ENCODE measurements at regions not wholly inside any gene's neighbourhood (a gene's known extent, or its start where the extent isn't known, plus 50 kb on each side); places are given as distances from the start of the nearest gene placed in this dataset.

- no peak for DNase-seq
Measured at GRCh38 chr7:109964780-109965179, 1126.1 kb upstream of the LRRN3 start.

- DNase-seq, result no peak
Measured at GRCh38 chr7:109967406-109967805, 1123.5 kb upstream of the LRRN3 start.

GRCh38 chr7:109983618-109984017 lies 1107.3 kb upstream of the LRRN3 start:
- DNase-seq, result no peak

- no peak for DNase-seq
Measured at GRCh38 chr7:109984729-109985128, 1106.2 kb upstream of the LRRN3 start.

- DNase-seq, result no peak
Measured at GRCh38 chr7:109986701-109987100, 1104.2 kb upstream of the LRRN3 start.

GRCh38 chr7:109996411-109996810 lies 1094.5 kb upstream of the LRRN3 start:
- DNase-seq, result no peak

DNA sequence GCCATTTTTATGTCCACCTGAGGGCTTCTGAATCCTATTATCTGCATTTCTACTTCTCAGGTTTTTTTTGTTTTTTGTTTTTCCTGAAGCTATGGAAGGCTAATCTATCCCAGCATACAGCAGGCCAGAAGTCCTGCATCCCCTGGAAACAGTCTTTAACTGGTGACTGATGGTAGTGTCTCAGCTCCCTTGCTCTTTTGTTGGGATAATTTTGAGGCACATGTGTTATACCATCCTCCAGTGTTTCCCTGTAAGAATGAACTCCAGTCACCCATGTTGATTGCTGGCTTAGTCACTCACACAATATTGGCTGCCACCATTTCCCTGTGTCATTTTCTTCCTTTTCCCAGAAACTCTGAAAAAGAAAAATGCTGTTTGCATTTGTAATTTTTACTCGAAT lies 1094.0 kb upstream of the LRRN3 start:
- no peak for DNase-seq

- no peak for DNase-seq
Measured at GRCh38 chr7:109997837-109998236, 1093.1 kb upstream of the LRRN3 start.

DNA sequence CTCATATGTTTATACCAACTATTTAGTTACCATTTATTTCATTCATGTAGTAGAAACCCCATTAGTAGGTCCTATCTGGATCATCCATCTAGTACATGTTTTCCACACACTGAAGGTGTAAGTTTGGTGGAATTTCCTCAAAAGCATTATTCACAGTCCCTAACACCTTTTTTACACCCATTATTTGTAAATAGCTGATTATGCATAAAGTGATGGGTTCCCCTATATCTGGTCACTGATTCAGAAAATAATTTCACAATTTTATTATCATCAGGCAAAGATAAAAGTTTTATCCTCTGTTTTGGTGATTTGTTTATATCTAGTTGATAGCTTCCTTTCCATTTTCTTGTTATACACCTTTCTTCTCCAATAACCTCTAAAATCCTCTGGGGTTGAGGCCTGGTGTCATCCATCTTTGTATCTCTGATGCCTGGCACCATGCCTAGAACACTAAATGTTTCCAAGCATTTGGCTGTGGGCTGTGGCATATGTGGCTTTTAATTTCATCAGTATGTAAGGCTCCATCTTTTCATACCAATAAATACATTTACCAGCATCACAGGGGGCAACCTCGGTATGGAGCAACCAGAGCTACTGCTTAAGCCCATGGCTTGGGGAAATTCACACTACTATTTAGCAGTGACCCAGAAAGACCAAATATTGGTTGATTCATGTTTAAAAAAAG lies 1089.5 kb upstream of the LRRN3 start:
- DNase-seq, result no peak

DNA sequence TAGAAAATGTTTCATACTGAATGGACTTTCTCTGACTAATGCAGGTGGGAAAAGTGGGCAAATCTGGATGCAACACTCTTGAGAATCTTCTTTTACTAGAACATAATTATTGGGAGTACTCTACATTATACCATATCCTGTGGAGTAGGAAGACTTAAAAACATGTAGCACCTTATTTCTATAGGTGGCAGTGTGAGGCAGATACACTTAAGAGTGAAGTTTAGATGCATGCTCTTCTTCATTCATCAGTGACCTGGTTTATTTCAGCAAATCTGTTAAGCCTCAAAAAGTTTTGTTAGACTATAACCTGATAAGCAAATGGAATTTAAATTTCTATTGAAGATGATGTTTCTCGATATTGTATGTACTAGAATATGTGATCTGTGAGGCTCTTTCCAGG lies 1087.1 kb upstream of the LRRN3 start:
- no peak for DNase-seq

- DNase-seq, result no peak
Measured at GRCh38 chr7:110007320-110008063, 1083.4 kb upstream of the LRRN3 start.

DNA sequence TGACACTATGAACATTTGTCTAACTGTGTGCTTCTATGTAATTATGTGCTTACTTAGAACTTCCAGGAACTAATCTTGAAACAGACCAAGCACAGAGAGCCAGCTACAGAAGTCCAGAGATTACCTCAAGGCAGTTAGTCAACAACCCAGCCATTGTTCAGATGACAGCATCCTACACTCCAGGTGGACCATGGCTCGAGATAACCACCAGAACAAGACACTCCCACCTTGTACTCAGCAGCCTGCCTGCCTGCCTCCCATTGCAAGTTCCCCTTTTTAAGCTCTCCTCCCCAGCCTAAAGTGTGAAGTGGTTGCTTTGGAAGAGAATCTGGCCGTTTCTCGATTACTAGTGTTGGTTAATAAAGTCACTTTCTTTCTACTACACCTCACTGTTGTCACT lies 1080.6 kb upstream of the LRRN3 start:
- no peak for DNase-seq

DNA sequence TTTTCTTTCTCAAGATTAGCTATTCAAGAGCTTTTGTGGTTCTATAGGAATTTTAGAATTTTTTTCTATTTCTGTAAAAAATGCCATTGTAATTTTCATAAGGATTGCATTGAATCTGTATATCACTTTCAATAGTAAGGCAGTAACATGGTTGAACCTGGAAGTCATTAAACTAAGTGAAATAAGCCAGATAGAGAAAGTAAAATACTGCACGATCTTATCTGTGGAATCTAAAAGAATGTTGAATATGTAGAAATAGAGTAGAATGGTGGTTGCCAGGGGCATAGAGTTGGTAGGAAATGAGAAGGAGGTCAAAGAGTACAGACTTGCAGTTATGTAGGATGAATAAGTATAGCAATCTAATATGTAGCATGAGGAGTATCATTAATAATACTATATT lies 1073.5 kb upstream of the LRRN3 start:
- no peak for DNase-seq

DNA sequence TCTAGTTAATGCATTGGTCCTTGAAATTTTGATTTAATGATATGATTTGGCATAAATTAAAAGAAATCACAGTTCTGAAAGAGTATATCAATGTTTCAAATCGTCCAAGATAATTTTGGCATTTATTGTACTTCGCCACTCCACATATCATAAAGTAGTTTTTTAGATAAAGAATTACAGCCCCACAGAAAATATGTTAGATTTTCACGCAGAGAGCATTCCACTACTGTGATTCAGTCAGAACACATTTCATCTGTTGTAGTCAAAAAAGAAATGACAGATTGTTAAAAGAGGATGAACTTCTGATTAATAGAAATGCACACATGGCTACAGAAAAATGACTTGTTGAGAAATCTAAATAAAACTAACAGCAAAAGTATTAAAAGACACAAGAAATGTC lies 1063.5 kb upstream of the LRRN3 start:
- DNase-seq, result no peak

GRCh38 chr7:110043519-110043918 lies 1047.4 kb upstream of the LRRN3 start:
- no peak for DNase-seq

DNA sequence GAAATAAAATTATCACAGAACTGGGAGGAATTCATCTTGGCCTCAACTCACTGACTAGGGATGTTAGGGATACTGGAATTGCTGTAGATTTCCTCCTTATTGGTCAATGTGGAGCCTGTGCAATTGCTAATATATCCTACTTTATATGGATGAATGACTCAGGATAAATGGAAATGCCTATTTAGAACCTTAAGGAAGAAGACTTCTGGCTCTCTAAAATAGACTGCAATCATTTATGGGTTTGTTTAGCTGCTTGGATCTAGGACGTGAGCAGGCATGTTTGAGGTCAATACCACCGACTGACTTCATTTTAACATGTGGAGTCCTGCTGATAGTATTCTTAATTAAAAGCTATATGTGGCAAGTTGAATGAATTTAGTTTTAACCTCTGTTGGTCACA lies 1040.1 kb upstream of the LRRN3 start:
- no peak for DNase-seq

DNA sequence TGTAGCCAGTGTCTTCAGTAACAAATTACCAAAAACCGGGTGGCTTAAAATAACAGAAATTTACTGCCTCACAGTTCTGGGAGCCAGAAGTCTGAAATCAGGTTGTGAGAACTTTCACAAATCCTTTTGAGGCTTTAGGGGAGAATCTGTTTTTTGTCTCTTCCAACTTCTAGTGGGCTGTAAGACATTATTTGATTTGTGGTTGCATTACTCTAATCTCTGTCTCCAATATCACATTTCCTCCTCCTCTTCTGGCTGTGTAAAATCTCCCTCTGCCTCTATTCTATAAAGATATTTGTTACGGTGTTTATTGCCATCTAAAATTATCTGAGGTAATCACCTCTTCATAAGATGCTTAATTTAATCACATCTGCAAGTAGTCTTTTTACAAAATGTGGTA lies 1039.6 kb upstream of the LRRN3 start:
- no peak for DNase-seq

- no peak for DNase-seq
Measured at GRCh38 chr7:110056331-110056730, 1034.6 kb upstream of the LRRN3 start.

DNA sequence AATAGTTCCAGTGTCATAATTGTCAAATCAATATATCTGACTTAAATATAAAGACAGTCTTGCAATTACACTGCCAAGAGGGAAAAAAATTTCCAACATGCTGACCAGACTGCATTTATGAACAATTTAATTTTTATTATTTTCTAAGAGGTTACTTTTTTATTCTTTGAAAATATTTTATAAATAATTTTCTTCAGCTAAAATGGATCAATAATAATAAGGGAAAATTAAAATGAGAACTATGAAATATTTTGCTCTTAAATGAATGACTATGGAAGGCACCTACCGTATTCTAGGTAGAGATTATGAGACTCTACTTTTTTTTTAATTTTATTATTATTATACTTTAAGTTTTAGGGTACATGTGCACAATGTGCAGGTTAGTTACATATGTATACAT lies 1032.5 kb upstream of the LRRN3 start:
- no peak for DNase-seq

DNA sequence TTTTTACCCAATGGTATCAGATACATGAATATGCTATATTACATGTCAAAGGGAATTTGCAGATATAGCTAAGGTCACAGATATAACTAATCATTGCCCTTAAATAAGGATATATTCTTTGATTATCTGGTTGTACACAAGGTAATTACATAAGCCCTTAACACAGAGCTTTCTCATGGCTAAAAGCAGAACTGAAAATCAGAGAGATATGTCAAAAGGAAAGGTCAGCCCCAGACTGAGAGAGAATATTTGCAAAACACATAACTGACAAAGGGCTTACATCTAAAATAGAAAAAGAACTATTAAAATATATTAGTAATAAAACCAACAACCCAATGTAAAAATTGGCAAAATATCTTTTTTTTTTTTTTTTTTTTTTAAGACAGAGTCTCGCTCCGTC lies 1029.5 kb upstream of the LRRN3 start:
- no peak for DNase-seq

DNA sequence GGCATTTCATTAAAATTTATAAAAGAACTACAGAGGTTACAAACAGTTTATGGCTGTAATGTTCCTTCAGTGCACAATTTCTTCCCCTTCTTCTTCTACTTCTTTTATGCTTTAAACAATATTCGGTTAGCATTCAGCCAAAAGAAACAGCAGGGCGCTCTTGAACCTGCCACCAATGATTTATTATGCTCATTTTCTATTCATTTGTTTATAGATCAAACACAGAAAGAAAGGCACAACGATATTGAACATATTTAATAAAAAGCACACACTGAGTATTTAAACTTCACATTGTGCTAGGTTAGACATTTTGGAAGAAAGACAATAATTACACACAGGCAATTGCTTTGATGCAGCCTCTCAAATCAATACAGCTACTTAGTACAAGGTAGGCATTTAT lies 1025.8 kb upstream of the LRRN3 start:
- DNase-seq, result no peak

DNA sequence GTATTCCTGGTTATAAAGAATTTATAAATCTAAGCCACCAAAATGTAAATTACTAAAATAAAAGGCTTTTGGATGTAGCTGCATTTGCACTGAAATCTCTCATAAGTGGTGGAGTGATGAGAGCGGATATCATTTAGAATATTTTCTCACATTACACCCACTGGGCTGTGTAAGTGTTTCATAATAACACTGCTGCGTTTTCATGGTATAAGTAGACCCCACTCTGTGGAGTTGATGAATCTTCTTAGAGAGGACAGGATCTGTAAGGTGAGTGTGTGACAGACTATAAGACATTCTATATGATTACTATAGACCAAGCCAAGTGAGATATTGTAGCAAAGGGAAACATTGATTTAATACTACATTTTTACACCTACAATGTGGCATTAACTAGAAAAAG lies 1024.1 kb upstream of the LRRN3 start:
- DNase-seq, result no peak

DNA sequence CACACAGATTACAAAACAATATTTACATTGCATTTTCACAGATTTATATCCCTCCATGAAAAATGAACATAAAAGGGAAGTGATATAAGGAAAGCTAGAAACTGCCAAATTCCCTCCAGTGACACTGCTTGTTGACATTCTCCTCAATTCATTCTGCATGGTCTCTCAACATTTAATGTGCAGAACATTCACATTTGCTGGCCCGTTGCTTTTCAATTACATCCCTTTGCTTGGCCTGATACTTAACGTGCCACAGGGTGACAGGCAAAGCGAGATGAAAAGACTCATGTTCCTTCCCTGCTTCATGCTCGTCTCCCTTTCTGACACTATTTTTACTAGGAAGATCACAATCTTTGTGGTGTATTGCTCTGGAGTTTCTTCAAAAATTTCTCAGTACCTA lies 1019.7 kb upstream of the LRRN3 start:
- no peak for DNase-seq

- DNase-seq, result no peak
Measured at GRCh38 chr7:110075450-110075849, 1015.5 kb upstream of the LRRN3 start.

DNA sequence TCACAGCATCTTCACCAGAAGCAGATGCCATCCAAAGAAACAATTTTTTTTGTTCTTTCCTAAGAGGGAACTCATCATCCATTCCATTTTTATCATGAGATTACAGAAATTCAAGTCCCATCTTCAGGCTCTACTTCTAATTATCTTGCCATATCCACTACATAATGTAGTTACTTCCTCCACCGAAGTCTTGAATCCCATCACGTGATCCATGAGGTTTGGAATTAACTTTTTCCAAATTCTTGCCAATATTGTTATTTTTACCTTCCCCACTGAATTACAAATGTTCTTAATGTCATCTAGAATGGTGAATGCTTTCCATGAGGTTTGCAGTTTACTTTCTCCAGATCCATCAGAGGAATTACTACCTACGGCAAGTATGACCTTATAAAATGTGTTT lies 1014.7 kb upstream of the LRRN3 start:
- DNase-seq, result no peak
